HG03439 (cell line): ENCODE measurements at regions not wholly inside any gene's neighbourhood (a gene's known extent, or its start where the extent isn't known, plus 50 kb on each side); places are given as distances from the start of the nearest gene placed in this dataset.
A peak's percentile ranks its signal among the peaks of the same experiment; 100 is the strongest.

Source experiments
- ATAC-seq: cut with Tn5 transposase; IDR thresholded peaks from one replicate; pipeline ENCODE4 v1.9.1; 2021; ENCODE audit warnings: mild to moderate bottlenecking, moderate library complexity; ENCODE audit not compliant: unreplicated experiment

DNA sequence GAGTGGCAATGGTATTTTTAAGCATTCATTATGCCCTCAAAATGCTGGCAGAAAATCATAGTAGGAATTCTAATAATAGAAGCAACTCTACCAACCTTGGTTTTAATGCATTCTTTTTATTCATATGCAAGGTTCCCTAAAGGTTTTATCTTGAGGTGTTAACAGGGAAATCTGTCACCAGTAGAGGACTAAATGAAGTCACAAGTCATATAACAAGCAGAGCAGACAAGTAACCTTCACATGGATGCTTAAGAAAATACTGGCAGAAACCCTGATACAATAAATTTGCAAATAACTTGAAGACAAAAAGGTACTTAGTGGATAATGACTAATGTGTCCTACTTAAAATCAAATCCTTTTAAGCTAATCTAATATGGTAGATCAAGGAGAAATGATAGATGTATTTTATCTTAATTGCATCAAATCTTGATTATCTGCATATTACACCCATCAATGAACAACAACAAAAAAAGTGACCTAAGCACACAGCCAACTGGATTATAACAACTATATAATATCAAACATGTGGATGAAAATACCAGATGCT, 73.3 kb downstream of the RFC3 start:
- no peak for ATAC-seq

DNA sequence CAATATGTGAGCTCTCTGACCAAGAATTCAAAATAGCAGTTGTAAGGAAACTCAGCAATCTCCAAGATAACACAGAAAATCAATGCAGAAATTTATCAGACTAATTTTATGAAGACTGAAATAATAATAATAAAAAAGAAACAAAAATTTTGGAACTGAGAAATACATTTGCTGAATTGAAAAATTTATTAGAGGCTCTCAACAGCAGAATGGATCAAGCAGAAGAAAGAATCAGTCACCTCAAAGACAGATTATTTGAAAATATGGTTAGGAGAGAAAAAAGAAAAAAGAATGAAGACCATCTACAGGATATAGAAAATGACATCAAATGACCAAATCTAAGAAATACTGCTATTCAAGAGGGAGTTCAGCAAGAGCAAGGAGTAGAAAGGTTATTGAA, 75.6 kb downstream of the RFC3 start:
- ATAC-seq, result no peak

DNA sequence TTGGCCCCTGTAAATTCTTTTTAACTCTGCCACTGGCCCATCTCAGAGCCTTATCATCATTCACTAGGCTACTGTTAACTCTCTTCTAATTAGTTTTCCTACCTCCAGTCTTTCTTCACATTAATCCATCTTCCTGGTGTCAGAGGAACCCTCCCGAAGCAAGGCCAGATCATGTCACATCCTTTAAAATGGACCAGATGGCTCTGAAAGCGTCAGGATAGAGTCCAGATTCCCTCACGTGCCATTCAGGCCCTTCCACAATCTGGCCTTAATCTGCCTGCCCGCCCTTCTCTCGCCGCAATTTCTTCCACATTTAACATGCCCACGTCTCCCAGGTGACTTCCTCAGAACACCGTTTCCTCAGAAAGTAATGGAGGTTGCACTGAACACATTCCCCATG, 86.5 kb downstream of the RFC3 start:
- no peak for ATAC-seq

DNA sequence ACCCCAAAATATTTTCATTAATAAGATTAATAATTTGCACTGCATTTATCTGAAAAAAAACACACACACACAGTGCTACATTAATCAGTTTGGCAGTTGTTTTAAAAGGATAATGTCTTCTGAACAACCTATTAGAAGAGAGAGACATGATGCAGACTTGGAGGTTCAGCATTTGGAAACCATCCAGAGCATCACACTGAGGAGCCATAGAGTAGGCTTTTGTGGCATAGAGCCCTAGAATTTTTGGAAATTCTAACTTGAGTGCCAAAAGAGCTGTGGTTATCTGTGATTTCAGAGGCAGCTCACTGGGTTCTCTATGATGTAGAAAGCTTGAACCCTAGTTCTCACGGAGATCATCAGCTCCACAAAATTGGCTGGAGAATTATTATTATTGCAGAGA, 90.2 kb downstream of the RFC3 start:
- ATAC-seq, result no peak

DNA sequence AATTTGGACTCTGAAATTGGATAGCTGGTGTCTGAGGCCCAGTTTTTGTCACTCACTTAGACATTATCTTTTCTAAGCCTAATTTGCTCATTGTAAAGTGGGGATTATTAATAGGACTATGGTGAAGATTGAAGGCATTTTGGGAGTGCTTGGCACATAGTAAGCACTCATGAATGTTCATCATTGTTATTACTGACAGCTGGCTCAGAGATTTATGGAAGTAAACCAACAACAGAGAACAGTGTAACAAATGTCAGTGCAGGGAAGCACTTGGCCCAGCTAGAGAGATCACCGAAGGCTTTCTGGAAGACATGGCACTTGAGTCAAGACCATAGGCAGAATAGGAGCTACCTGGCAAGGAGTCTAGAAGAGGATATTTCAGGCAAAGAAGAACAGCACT, 92.3 kb downstream of the RFC3 start:
- no peak for ATAC-seq

DNA sequence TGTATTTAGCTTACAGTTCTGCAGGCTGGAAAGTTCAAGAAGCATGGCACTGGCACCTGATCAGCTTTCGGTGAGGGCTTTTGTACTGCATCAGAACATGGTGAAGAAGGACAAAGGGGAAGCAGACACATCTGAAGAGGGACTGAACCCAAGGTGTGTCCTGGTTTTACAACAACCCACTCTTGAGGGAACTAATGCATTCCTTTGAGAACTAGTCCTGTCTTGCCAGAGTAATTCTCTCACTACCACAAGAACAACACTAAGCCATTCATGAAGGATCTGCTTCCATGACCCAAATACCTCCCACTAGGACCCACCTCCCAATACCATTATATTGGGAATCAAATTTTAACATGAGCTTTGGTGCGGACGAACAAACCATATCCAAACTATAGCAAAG, 93.6 kb downstream of the RFC3 start:
- no peak for ATAC-seq

DNA sequence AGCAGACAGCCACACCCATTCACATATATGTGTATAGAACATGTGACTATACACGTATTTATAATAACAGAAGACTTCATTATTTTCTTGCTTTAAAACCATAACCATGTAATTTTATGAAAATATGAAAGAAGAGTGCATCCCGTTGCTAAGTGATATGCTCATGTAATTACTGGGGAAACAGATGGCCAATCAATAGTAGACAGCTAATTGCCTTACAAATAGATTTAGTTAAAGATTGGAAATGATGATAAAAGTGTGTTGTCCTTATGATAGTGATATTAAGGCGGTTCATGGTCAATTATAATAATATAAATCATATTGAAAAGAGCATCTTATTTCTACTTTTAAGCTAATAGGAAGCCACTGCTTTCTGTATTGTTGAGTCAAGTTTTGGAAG, 95.9 kb downstream of the RFC3 start:
- no peak for ATAC-seq

DNA sequence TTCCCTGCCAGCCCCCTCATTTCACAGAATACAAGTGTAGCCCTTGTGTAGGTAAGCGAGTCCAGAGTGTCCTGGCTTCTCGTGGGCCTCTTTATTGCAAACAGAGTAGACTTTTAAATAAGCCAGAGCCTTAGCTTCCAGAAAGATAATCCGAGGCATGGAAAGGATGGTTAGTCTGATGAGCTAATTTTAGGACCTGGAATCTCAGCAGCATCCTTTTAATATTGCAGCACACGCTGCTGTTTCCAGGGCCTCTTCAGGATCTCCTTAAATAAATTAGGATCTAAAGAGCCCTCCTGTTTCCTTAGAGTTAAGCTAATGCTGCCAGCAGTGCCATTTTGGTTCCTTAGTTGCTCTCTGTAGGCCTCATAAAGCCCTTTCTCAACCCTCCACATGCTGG, 99.2 kb downstream of the RFC3 start:
- ATAC-seq, result no peak

DNA sequence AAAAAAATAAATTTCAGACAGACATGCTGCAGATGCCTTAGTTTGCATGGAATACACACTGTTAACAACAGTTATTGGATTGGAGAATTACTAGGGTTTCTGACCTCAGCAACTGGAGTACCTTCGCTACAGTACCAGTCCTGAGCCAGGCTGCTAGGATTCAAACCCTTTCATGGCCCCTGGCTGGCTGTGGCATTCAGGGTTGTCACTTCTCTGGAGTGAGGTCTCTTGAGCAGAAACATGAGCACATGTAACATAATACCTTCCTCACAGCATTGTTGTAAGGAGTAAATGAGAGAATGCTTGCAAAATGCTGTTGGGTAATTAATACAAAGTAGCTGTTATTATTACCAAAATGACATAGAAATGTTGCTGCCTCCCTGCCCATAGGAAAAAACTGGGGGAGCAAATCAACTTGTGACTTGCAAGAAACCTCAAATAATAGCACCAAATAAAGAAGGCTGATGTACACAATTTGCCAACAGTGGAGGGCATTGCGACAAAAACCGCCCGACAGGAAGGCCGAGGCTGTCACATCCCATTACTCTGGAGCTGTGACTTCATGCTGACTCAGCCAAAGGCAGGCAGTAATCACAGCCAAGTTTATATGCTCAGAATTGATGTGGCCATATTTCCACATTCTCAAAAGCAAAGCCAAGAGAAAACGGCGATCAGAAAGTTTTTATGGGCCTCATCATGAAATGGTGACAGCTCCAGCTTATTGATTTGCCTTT, 100.4 kb downstream of the RFC3 start:
- ATAC-seq, result no peak

DNA sequence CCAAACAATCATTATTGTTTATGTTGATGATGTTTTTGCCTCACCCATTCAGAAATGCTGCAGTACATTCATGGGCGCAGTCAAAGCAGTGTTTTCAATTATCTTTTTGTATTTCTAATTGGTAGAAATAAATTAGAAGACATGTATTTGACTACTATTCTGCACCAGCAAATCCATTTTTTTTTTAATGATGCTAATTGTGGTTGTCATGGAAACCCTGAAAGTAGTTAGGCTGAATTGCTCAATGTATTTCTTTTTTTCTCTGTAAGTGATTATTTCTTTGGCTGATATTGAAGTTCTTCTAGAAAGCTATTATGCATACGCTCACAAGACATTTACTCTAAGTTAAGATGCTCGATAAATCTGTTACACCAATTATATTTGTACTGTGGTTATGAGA, 101.2 kb downstream of the RFC3 start:
- ATAC-seq, result no peak

DNA sequence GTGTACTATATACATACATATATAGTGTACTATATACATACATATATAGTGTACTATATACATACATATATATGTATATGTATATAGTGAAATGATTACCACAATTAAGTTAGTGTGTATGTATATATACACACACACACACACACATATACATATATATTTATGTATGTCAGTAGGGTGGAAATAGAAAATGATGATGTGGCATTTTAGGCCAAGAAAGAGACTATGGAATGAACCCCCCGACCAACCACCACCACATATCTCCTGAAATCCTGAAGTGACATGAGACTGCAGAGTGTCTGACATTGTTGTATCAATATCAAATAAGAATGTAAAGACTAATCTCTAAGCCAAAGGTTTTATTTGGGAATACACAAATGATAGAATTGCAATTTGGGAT, 107.6 kb downstream of the RFC3 start:
- no peak for ATAC-seq

DNA sequence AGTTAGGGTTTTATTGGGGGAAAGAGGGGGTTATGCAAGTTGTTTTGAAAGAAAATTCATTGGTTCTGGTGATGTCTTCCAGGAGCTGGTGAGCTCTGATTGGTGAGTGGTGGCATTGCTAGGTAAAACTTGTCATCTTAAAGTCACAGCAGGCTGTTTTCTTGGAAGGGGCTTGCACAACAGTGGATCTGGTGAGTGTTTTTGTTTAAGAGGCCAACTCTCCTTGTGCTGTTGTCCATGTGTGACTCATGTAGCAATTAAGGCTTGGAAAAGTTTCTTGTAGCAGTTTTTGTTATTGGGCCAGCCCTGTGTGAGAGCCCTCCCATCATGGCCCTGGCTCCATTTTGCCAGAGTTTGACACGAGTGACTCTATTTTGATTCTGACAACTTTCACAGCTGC, 109.4 kb downstream of the RFC3 start:
- ATAC-seq, result no peak

DNA sequence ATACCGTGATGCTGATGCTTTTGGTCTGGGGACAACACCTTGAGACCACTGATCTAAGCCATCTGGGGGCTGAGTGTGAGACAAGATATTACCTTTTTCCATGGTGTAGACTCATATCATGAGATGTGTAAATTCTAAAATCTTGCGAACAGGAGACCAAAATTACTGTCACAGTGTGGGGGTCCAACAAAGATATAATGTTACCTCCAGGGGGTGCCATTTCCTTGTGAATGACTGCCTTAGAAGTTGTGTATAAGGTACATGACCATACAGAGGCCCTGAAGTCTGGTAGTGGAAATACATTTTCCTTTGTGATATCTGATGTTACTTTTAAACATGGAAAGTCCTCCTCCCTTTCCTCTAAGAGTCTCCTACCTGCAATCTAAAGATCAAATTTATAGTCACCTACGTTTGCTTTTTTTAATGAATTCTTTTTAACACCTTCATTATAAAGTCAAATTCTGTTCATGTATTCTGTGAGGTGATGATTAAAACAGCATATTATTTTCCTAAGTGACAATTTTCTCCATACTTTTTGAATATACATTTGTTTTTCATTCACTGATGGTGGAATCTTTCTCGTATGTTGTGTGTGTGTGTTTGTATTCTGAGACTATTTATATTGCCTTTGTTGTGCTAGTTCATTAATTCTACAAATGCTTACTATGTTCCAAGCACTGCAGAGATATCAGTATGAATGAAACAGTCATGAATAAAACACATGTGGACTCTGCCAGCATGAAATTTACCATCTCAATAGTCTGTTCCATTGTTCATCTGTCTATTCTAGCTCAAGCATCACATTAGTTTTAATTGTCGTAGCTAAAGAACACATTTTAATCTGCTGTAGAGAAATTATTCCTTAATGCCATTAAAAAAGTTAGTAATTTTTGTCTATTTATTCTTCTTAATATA, 113.7 kb downstream of the RFC3 start:
- peak; percentile 64 for ATAC-seq

DNA sequence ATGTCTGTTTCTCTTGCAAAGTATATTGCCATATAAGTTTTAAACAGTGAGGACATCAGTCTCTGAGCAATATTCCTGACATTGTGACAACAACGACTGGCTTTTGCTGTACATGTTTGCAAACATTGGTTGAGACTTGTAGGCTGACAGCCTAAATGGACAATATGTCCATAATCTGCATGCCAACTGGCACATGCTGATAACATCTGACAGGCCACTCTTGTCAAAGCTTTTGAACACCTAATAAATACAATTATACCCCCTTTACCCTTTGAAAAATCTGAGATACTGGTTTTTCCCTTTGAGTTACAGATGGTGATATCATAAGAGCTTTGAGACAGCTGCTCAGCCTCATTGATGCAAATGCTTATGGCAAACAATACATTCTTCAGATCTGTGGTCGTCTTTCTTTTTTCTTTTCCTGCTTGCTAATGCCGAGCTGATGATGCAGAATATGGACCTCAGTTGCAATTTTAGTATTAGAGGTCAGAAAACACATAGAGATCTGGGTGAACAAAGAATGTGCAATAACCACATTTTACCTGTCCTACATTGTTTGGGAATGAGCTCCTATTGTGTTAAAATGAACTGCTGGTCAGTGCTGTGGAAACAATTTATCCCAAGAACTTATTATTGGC, 114.9 kb downstream of the RFC3 start:
- ATAC-seq, result no peak

DNA sequence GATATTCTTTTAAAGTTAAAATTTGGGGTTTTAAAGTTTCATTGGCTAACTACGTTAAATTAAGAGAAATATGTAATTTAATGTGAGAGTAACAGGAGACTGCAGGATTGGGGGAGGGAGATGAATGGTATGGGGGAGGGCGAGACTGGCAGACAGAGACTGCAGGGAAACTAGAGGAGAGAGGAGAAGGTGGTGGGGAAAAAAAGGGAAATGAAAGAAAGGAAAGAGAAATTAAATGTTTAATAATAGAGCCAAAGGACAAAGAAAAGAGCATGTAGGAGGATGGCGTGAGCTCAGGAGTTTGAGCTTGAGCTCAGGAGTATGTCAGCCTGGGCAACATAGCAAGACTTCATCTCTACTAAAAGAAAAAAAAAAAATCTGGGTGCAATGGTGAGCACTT, 115.9 kb downstream of the RFC3 start:
- no peak for ATAC-seq

DNA sequence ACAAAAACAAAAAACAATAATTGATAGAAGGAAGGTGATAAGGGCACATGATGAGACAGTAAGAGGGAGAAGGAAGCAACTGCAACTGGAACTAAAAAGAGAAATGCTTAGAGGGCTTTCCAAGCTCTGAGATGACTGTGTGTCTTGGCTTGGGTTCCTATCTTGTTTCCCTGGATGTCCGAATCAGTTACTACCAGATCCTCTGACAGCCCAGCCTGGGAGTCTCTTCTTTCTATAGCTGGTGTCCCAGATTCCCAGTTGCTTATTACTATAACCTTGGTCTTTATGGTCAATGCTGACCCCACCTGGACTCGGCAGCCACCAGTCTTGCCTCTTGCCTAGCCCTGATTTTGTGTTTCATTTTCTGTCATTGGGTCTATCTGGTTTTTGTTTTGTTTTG, 116.4 kb downstream of the RFC3 start:
- ATAC-seq, result no peak

DNA sequence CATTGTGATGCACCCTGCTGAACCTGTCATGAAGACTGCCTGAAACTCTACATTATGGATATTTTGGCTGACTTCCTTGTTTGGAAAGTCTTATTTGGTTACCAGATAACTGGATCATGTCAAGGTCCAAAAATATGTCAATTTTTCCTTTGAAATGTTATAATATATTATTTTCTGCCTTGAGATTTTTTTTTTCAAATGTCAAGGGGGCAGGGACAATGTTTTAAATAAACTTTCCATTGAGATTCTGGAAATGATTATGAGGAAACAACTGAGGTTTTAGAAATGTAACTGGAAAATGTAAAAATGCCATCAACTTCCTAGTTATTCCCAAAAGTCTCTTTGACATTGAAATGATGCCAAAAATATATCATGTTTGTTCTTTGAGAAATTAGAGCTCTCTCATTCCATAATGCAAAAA, 117.0 kb downstream of the RFC3 start:
- no peak for ATAC-seq

DNA sequence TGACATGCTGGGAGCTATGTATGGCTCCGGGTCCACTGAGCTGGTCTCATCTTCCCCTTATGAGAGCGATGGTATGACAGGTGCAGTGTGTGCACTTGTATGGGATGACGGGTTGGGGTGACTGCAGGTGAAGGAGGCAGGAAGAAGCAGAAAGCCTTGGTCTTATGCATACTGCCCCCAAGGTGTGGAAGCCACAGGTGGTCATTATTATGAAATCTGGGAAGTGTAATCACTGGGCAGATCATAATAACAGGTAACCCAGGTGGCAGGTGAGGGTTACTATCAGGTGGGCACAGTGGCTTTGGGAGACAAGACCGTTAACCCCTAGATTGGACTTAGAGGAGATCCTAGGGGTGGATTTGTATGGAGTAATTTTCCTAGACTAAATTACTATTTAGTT, 118.0 kb downstream of the RFC3 start:
- ATAC-seq, result no peak

DNA sequence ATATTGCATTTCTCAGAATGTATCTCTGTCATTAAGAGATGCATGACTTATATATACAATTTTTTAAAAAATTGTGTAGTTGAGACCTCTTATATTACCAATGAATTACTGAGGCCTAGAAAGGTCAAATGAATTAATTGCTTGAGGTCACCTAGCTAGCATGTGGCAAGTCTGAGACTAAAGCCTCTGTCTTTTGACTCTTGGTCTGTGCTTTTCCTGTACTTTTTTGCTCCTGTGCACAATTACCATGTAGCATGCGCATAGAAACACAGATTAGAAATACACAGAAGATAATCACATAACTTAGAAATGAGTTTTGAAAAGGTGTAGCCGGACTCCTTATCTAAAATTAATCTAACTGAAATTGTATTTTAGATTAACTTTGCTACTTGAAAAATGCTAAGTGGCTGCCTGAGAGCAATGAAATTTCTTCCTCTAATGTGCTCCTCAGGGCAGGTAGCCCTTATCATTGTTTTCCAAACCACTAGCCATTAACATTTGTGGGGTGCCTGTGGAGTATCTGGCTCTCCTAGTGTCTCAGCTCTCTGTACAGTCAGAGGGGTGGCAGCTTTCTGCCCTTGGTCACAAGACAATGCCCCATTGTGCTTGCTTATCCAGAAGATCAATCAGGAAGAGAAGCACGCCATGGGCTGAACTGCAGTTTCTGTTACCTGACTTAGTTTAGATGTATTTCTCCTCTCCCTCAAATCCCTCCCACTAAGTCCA, 119.6 kb downstream of the RFC3 start:
- no peak for ATAC-seq

DNA sequence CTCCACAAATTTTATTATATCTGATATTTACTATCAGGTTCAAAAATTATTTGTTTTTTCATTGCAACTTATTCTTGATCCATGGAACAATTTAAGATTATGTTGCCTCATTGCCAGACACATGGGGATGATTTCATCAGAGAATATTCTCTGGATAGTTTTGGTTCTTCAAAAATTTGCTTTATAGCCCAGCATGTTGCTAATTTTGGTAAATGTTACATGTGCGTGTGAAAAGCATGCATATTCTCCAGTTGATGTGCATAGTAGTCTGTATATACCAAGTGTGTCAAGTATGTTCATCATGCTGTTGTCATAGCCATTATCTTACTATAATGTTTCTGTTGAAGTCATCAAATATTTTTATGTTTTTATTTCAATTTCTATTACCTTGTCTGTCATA, 122.3 kb downstream of the RFC3 start:
- no peak for ATAC-seq

DNA sequence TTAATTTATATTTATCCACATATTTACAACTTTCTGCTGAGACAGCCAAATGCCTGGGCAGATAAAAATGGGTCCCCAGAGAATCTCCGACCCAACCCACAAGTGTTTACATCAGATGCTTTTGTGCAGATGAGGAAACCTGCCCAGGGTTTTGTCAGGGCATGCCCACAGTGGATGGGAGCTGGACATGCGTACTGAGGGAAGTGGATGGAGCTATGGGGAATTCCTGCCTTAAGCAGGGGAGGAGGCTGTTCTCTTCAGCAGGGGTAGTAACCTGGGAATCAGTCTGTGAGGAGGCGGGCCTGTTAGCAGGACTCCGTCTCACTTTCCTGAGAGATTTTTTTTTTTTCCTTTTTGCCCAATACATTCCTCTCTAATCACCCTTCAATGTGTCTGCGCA, 122.9 kb downstream of the RFC3 start:
- ATAC-seq, result no peak
